Neural crest cell (in vitro differentiated cells): ENCODE measurements at regions not wholly inside any gene's neighbourhood (a gene's known extent, or its start where the extent isn't known, plus 50 kb on each side); places are given as distances from the start of the nearest gene placed in this dataset.
"Not testable (repeated sequence)": the region's sequence is repeated elsewhere in the genome, so short reads cannot be mapped to it uniquely, and the experiment has no call there.

ENCODE experiments used
- DNase-seq: peaks from one replicate; pipeline ENCODE4 v3.0.0; 2021; ENCODE audit warnings: low read depth, mixed read lengths, low spot score
- H3K27ac Mint-ChIP-seq: one replicate; pipeline ENCODE4 v1.8.0; 2021; ENCODE audit warnings: mild to moderate bottlenecking, mixed read lengths; ENCODE audit not compliant: unreplicated experiment
- H3K27me3 Mint-ChIP-seq: 2 replicates; pipeline ENCODE4 v1.8.0; 2021; ENCODE audit warnings: low read depth, mild to moderate bottlenecking, mixed read lengths
- H3K36me3 Mint-ChIP-seq: 2 replicates; pipeline ENCODE4 v1.8.0; 2021; ENCODE audit warnings: low read depth, mild to moderate bottlenecking, mixed read lengths
- H3K4me1 Mint-ChIP-seq: 2 replicates; pipeline ENCODE4 v1.8.0; 2021; ENCODE audit warnings: mixed read lengths
- H3K4me3 Mint-ChIP-seq: one replicate; pipeline ENCODE4 v1.8.0; 2021; ENCODE audit warnings: mild to moderate bottlenecking, mixed read lengths
- H3K9me3 Mint-ChIP-seq: 2 replicates; pipeline ENCODE4 v1.8.0; 2021; ENCODE audit warnings: mixed read lengths
- CTCF ChIP-seq: fragments of 200-600 bp; sonication (generic); conservative IDR thresholded peaks from 2 replicates; pipeline ENCODE4 v1.5.0; 2021; ENCODE audit warnings: antibody characterized with exemption, mild to moderate bottlenecking

- not testable (repeated sequence) for DNase-seq, H3K4me1 Mint-ChIP-seq, H3K4me3 Mint-ChIP-seq, H3K27ac Mint-ChIP-seq, H3K27me3 Mint-ChIP-seq
- H3K36me3 Mint-ChIP-seq = peaks cover 10% of the 10 kb centered on the region
- peaks cover 17% of the 10 kb centered on the region for H3K9me3 Mint-ChIP-seq
These were observed 1441.2 kb upstream of the ACVR2A start for GRCh38 chr2:146403546-146404160.

DNA sequence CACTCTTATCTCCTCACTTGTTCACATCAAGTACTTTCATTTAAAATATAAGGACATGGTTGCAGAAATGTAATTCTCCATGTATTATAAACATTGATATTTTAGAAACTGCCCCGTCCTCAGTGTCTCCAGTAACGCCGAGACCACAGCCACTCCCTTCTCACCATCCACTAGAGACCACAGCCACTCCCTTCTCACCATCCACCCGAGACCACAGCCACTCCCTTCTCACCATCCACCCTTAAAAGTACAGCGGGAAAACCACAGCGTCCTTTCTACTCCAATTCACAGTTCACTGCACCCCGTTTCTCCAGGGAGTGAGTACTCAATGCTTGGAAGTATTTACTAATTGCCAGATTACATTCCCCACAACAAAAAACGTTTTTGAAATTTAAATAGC is 1452.2 kb upstream of the ACVR2A start:
- peaks cover 5% of the 10 kb centered on the region for H3K9me3 Mint-ChIP-seq
- H3K4me1 Mint-ChIP-seq = no peaks in the 10 kb centered on the region
- no peak overlapping the region for H3K4me3 Mint-ChIP-seq
- no peaks in the 10 kb centered on the region for H3K27me3 Mint-ChIP-seq
- H3K27ac Mint-ChIP-seq = no peak overlapping the region
- DNase-seq = no peak
- no peak for TF ChIP-seq CTCF
- H3K36me3 Mint-ChIP-seq = no peaks in the 10 kb centered on the region

DNA sequence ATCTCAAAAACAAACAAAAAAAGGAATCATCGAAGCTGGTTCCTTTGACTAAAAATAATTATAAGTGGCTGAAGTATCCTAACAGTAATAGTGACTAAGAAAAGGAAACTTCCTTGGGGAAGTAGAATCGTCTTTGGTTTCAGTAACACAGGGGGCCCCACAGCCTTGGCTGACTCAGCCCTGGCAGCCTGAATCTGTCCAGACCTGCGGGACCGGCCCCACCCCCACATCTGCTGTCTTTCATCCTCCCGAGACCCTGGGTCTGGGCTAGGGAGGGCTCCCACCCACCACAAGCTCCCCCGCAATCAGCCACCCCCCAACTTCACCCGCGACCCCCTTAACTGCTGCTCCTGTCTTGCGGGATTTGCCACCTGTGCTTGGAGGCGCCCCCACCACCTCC is 1452.6 kb upstream of the ACVR2A start:
- Mint-ChIP-seq H3K9me3 (peaks cover 5% of the 10 kb centered on the region), H3K4me3 (no peak overlapping the region), H3K27ac (no peak overlapping the region), H3K36me3 (no peaks in the 10 kb centered on the region), H3K4me1 (no peaks in the 10 kb centered on the region), H3K27me3 (no peaks in the 10 kb centered on the region)
- no peak for DNase-seq
- TF ChIP-seq CTCF = no peak

GRCh38 chr2:146388757-146389156 is 1456.1 kb upstream of the ACVR2A start:
- no peak for TF ChIP-seq CTCF
- DNase-seq = no peak
- Mint-ChIP-seq H3K4me3 (no peak overlapping the region), H3K4me1 (no peaks in the 10 kb centered on the region), H3K36me3 (no peaks in the 10 kb centered on the region), H3K27ac (no peak overlapping the region), H3K9me3 (peaks cover 5% of the 10 kb centered on the region), H3K27me3 (no peaks in the 10 kb centered on the region)

DNA sequence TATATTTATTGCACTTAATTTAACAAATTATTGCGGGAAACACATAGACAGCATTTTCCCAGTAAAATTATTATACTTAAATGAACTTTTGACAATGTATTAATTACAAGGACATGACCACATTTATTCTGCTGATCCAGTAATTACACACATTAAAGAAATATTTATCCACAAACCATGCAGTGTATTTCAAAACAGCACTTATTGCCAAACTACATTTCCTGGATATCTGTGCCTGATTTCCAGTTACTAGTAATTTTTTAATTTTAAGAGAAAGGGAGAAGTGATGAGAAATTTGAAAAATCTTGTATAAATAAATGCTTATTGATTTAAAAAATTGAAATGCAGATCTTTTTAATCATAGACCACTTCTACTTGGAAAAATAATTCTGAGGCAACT is 1458.7 kb upstream of the ACVR2A start:
- no peak overlapping the region for H3K27ac Mint-ChIP-seq

GRCh38 chr2:146385031-146385430 is 1459.8 kb upstream of the ACVR2A start:
- no peak for TF ChIP-seq CTCF
- no peaks in the 10 kb centered on the region for H3K27me3 Mint-ChIP-seq
- H3K4me1 Mint-ChIP-seq = no peaks in the 10 kb centered on the region
- H3K36me3 Mint-ChIP-seq = no peaks in the 10 kb centered on the region
- no peak overlapping the region for H3K27ac Mint-ChIP-seq
- H3K9me3 Mint-ChIP-seq = peaks cover 3% of the 10 kb centered on the region
- H3K4me3 Mint-ChIP-seq = no peak overlapping the region
- no peak for DNase-seq

More for the DNA sequence above, 1458.7 kb upstream of the ACVR2A start:
- TF ChIP-seq CTCF = no peak
- Mint-ChIP-seq H3K36me3 (no peaks in the 10 kb centered on the region), H3K4me1 (no peaks in the 10 kb centered on the region), H3K4me3 (no peak overlapping the region), H3K9me3 (peaks cover 3% of the 10 kb centered on the region), H3K27me3 (no peaks in the 10 kb centered on the region)
- no peak for DNase-seq
